ENCODE measurements at regions not wholly inside any gene's neighbourhood (a gene's known extent, or its start where the extent isn't known, plus 50 kb on each side); places are given as distances from the start of the nearest gene placed in this dataset.

- TF ChIP-seq IRF1 (CRISPR knock-in tag; IDR thresholded peaks at IDR 0.05) (no peak), CTCF (IDR thresholded peaks at IDR 0.05) (no peak)
Observed at GRCh38 chr2:21644266-21644665, 520.5 kb downstream of the TDRD15 start.

Data from WTC11 (cell line).